ENCODE measurements at regions not wholly inside any gene's neighbourhood (a gene's known extent, or its start where the extent isn't known, plus 50 kb on each side); places are given as distances from the start of the nearest gene placed in this dataset.
"Not testable (repeated sequence)": the region's sequence is repeated elsewhere in the genome, so short reads cannot be mapped to it uniquely, and the experiment has no call there.

DNA sequence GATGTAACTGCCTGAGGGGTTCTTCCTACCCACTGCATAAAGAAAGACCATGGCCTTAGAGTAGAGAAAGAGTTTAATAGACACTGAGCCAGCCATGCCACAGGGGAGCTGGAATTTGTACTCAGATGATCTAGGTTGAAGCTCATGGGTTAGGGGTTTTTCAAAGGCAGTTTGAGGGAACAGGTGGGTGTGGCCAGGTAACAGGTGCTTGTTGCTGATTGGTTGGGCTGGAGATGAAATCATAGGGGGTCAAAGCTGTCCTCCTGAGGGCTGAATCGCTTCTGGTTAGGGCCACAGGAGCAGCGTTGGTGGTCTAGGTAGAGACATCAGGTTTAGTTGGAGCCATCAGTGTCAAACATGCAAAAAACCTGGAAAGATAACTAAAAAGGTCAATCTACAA, 59.2 kb upstream of the CSNK1A1L start:
- peaks cover 5% of the 10 kb centered on the region for H3K9me3 ChIP-seq (ENCODE audit: low read depth)
- H3K36me3 ChIP-seq (replicated peaks; ENCODE audit: insufficient read depth, low read depth), result no peaks in the 10 kb centered on the region
- no peaks in the 10 kb centered on the region for H4K20me1 ChIP-seq (ENCODE audit: insufficient read depth, poor library complexity, severe bottlenecking)
- H2AFZ ChIP-seq, result no peak overlapping the region
- no peak overlapping the region for H3K4me2 ChIP-seq
- WGBS (ENCODE audit: low lambda C conversion rate, missing lambda C conversion rate), result 86% methylated on average over 2 of the region's 2 CpGs
- H3K4me3 ChIP-seq, result no peak overlapping the region
- no peaks in the 10 kb centered on the region for H3K27me3 ChIP-seq
- DNase-seq (ENCODE audit: low spot score), result no peak
- TF ChIP-seq EZH2 (IDR thresholded peaks at IDR 0.05; ENCODE audit: borderline replicate concordance) (no peak), EZH2phosphoT487 (IDR thresholded peaks at IDR 0.05; ENCODE audit: low read depth, severe bottlenecking, unreplicated experiment) (no peak)
- TF ChIP-seq, protein P1, sequence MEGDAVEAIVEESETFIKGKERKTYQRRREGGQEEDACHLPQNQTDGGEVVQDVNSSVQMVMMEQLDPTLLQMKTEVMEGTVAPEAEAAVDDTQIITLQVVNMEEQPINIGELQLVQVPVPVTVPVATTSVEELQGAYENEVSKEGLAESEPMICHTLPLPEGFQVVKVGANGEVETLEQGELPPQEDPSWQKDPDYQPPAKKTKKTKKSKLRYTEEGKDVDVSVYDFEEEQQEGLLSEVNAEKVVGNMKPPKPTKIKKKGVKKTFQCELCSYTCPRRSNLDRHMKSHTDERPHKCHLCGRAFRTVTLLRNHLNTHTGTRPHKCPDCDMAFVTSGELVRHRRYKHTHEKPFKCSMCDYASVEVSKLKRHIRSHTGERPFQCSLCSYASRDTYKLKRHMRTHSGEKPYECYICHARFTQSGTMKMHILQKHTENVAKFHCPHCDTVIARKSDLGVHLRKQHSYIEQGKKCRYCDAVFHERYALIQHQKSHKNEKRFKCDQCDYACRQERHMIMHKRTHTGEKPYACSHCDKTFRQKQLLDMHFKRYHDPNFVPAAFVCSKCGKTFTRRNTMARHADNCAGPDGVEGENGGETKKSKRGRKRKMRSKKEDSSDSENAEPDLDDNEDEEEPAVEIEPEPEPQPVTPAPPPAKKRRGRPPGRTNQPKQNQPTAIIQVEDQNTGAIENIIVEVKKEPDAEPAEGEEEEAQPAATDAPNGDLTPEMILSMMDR (IDR thresholded peaks at IDR 0.05; ENCODE audit: poor library complexity), result no peak
- H3K79me2 ChIP-seq, result no peaks in the 10 kb centered on the region
- no peaks in the 10 kb centered on the region for H3K4me1 ChIP-seq (ENCODE audit: insufficient read depth)
- H3K27ac ChIP-seq, result no peak overlapping the region
- no peaks in the 10 kb centered on the region for H3K9me2 ChIP-seq (replicated peaks; ENCODE audit: insufficient read depth)

DNA sequence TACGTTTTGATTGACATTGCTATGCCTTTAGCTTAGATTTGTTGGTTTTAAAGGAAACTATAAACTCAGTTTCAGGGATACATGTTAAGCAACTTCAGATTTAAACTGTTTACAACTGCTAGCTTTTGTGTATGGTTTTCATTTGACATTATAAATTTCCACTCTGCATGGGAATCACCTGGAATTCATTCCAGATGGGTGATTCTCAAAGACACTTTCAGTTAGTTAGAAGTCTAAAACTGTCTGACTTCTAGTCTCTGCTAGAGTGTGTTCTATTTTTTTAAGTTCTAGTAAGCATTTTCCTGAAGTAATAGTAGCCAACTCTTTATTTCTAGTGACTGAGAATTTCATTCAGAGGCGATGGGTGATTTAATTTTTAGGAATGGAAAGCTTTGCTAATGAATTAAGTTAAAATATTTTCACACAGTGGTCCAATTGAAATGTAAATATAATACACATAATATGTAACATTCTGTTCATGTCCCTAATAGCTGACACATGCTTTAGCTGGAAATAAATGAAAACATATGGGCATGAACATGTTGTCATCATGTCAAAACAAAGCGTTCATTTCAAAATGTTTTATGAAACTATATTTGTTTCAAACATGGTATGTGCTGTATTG, 58.3 kb upstream of the CSNK1A1L start:
- Histone ChIP-seq H3K4me2 (no peak overlapping the region), H3K36me3 (replicated peaks; ENCODE audit: insufficient read depth, low read depth) (no peaks in the 10 kb centered on the region), H3K4me1 (ENCODE audit: insufficient read depth) (no peaks in the 10 kb centered on the region), H3K27ac (no peak overlapping the region), H3K79me2 (no peaks in the 10 kb centered on the region), H3K9me2 (replicated peaks; ENCODE audit: insufficient read depth) (no peaks in the 10 kb centered on the region), H3K4me3 (no peak overlapping the region), H3K9me3 (ENCODE audit: low read depth) (peaks cover 5% of the 10 kb centered on the region), H3K27me3 (no peaks in the 10 kb centered on the region), H4K20me1 (ENCODE audit: insufficient read depth, poor library complexity, severe bottlenecking) (no peaks in the 10 kb centered on the region), H2AFZ (no peak overlapping the region)
- TF ChIP-seq EZH2phosphoT487 (IDR thresholded peaks at IDR 0.05; ENCODE audit: low read depth, severe bottlenecking, unreplicated experiment) (peak; percentile 38), EZH2 (IDR thresholded peaks at IDR 0.05; ENCODE audit: borderline replicate concordance) (no peak)
- WGBS (ENCODE audit: low lambda C conversion rate, missing lambda C conversion rate), result 66% methylated on average over 3 of the region's 3 CpGs
- no peak for DNase-seq (ENCODE audit: low spot score)

DNA sequence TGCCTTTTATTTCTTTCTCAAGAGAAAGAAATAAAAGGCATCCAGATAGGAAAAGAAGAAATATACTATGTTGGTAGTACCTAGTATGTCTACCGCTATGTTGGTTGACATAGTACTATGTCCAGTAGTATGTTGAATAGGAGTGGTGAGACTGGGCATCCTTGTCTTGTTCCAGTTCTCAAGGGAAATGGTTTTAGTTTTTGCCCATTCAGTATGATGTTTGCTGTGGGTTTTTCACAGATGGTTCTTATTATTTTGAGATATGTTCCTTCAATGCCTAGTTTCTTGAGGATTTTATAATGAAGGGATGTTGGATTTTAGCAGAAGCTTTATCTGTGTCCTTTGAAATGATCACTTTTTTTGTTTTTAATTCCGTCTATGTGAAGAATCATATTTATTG, 53.0 kb upstream of the CSNK1A1L start:
- H2AFZ ChIP-seq, result no peak overlapping the region
- H4K20me1 ChIP-seq (ENCODE audit: insufficient read depth, poor library complexity, severe bottlenecking), result no peaks in the 10 kb centered on the region
- DNase-seq (ENCODE audit: low spot score), result no peak
- no peaks in the 10 kb centered on the region for H3K36me3 ChIP-seq (replicated peaks; ENCODE audit: insufficient read depth, low read depth)
- no peak overlapping the region for H3K4me3 ChIP-seq
- no peaks in the 10 kb centered on the region for H3K27me3 ChIP-seq
- no peaks in the 10 kb centered on the region for H3K79me2 ChIP-seq
- H3K4me2 ChIP-seq, result no peak overlapping the region
- no peaks in the 10 kb centered on the region for H3K9me2 ChIP-seq (replicated peaks; ENCODE audit: insufficient read depth)
- TF ChIP-seq EZH2 (IDR thresholded peaks at IDR 0.05; ENCODE audit: borderline replicate concordance) (no peak), EZH2phosphoT487 (IDR thresholded peaks at IDR 0.05; ENCODE audit: low read depth, severe bottlenecking, unreplicated experiment) (no peak)
- TF ChIP-seq, protein P1 (IDR thresholded peaks at IDR 0.05; ENCODE audit: poor library complexity), result no peak
- 92% methylated on average over 2 of the region's 2 CpGs for WGBS (ENCODE audit: low lambda C conversion rate, missing lambda C conversion rate)
- H3K9me3 ChIP-seq (ENCODE audit: low read depth), result peaks cover 5% of the 10 kb centered on the region
- H3K4me1 ChIP-seq (ENCODE audit: insufficient read depth), result no peaks in the 10 kb centered on the region
- H3K27ac ChIP-seq, result no peak overlapping the region

DNA sequence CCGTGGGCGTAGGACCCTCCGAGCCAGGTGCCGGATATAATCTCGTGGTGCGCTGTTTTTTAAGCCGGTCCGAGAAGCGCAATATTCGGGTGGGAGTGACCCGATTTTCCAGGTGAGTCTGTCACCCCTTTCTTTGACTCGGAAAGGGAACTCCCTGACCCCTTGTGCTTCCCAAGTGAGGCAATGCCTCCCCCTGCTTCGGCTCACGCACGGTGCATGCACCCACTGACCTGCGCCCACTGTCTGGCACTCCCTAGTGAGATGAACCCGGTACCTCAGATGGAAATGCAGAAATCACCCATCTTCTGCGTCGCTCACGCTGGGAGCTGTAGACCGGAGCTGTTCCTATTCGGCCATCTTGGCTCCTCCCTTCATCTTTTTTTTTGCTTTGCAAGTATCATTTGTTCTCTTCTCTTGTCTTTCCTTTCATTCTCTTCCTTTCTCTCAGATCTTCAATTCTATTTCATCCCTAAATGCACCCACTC, 50.2 kb upstream of the CSNK1A1L start:
- not testable (repeated sequence) for H3K36me3 ChIP-seq (replicated peaks; ENCODE audit: insufficient read depth, low read depth); H3K9me3 ChIP-seq (ENCODE audit: low read depth); H3K27me3 ChIP-seq; H3K79me2 ChIP-seq; H2AFZ ChIP-seq; H3K4me1 ChIP-seq (ENCODE audit: insufficient read depth); H3K4me3 ChIP-seq; H4K20me1 ChIP-seq (ENCODE audit: insufficient read depth, poor library complexity, severe bottlenecking); DNase-seq (ENCODE audit: low spot score); H3K4me2 ChIP-seq; H3K27ac ChIP-seq; H3K9me2 ChIP-seq (replicated peaks; ENCODE audit: insufficient read depth)
- WGBS (ENCODE audit: low lambda C conversion rate, missing lambda C conversion rate), result 96% methylated on average over 22 of the region's 22 CpGs

All from hepatocyte (in vitro differentiated cells).